ENCODE measurements at regions not wholly inside any gene's neighbourhood (a gene's known extent, or its start where the extent isn't known, plus 50 kb on each side); places are given as distances from the start of the nearest gene placed in this dataset.

GRCh38 chr13:47826471-47826870 lies 174.6 kb downstream of the SUCLA2 start:
- TF ChIP-seq CTCF (conservative IDR thresholded peaks at IDR 0.05) (no peak), EZH2 (IDR thresholded peaks at IDR 0.05; ENCODE audit: low read depth) (no peak)

Data from PC-9 (cell line).